ENCODE measurements at regions not wholly inside any gene's neighbourhood (a gene's known extent, or its start where the extent isn't known, plus 50 kb on each side); places are given as distances from the start of the nearest gene placed in this dataset.

DNA sequence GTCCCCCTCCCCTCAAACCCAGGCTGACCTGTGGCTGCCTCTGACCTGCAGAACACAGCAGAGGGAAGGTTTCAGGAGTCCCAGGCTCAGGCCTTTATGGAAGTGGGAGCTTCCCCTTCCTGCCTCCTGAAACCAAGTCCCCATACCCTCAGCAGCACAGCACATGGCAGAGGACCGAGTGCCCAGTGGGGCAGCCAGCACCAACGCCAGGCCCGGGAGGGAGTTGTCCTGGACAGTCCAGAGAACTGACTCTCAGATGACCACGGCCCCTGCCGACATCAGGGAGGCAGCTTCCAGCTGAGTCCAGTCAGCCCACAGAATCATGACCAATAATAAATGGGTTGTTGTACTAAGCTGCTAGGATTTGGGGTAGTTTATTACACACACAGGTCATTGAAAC is 79.6 kb upstream of the ERG start:
- Histone ChIP-seq H3K36me3 (ENCODE audit: low read depth, low read length) (no peaks in the 10 kb centered on the region), H3F3A (ENCODE audit: low read length, unreplicated experiment) (no peaks in the 10 kb centered on the region), H3K9me3 (ENCODE audit: low read length) (no peaks in the 10 kb centered on the region), H3K79me2 (ENCODE audit: low read length) (no peaks in the 10 kb centered on the region), H3K9me2 (replicated peaks; ENCODE audit: low read length) (no peaks in the 10 kb centered on the region), H3K4me1 (ENCODE audit: insufficient read depth, low read length) (no peaks in the 10 kb centered on the region), H2AFZ (ENCODE audit: low read length) (no peak overlapping the region), H3K9ac (ENCODE audit: low read length) (no peak overlapping the region), H3K27me3 (ENCODE audit: low read length) (peaks cover 68% of the 10 kb centered on the region), H4K20me1 (ENCODE audit: low read length) (no peaks in the 10 kb centered on the region), H3K27ac (ENCODE audit: low read length) (no peak overlapping the region), H3K4me2 (ENCODE audit: low read length) (no peak overlapping the region), H3K4me3 (ENCODE audit: low read length) (no peak overlapping the region)
- no peak for DNase-seq
- TF ChIP-seq, protein P1, sequence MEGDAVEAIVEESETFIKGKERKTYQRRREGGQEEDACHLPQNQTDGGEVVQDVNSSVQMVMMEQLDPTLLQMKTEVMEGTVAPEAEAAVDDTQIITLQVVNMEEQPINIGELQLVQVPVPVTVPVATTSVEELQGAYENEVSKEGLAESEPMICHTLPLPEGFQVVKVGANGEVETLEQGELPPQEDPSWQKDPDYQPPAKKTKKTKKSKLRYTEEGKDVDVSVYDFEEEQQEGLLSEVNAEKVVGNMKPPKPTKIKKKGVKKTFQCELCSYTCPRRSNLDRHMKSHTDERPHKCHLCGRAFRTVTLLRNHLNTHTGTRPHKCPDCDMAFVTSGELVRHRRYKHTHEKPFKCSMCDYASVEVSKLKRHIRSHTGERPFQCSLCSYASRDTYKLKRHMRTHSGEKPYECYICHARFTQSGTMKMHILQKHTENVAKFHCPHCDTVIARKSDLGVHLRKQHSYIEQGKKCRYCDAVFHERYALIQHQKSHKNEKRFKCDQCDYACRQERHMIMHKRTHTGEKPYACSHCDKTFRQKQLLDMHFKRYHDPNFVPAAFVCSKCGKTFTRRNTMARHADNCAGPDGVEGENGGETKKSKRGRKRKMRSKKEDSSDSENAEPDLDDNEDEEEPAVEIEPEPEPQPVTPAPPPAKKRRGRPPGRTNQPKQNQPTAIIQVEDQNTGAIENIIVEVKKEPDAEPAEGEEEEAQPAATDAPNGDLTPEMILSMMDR (conservative IDR thresholded peaks at IDR 0.05; ENCODE audit: low read depth, low read length) = no peak
- TF ChIP-seq EZH2 (IDR thresholded peaks at IDR 0.05; ENCODE audit: low read length, unreplicated experiment) (no peak), EZH2phosphoT487 (IDR thresholded peaks at IDR 0.05; ENCODE audit: borderline replicate concordance, low read length) (no peak)
- no TSS peak for BruUV-seq (replicated peaks)
- ChIA-PET CTCF (no interaction called here), POLR2A (ENCODE audit: unreplicated experiment) (no interaction called here)
- intact Hi-C loops (cut with micrococcal nuclease) = no loop called here
- no peak for ATAC-seq

DNA sequence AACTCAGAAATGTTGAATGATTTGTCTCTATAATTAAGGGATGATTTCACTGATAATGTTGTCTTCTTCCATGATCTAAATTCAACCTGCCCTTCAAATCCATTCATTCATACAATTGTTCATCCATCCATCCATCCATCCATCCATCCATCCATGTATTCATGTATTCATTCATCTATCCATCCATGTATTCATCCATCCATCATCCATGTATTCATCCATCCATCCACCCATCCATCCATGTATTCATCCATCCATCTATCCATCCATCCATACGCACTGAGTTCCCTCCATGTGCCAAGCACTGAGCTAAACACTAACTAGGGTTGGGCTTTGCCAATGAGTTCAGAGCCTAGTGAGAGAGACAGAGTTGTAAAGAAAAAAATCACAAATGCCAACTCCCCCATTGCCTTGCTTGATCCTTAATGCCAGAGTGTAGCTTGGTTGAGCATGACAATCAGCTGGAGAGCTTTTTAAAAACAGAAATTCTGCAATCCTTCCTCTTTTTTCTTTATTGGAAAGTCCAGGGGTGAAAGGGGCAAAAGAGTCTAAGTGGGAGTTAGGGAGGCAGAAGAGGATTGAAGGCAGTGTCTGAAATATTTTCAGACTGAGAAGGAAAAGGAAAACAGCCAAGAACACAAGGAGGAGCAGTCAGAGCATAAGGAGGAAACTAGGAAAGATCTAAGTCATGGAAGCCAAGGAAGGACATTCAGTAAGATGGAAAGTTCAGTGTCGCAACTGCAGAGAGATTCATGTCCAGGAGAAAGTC is 92.4 kb upstream of the ERG start:
- no TSS peak for BruUV-seq (replicated peaks)
- H3K4me2 ChIP-seq (ENCODE audit: low read length) = no peak overlapping the region

DNA sequence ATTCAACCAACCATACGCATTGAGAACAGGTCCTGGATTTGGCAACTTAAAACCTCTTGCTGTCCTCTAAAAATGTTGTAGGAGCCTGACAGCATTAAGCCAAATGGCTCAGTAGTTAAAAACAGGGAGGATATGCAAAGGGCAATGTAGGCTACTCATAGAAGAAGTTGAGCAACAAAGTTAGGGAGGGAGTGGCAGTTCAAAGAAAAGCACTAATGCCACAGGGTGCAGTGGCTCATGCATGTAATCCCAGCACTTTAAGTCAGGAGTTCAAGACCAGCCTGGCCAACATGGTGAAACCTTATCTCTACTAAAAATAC is 92.9 kb upstream of the ERG start:
- no peak overlapping the region for H3K9ac ChIP-seq (ENCODE audit: low read length)
- H3K4me3 ChIP-seq (ENCODE audit: low read length) = no peak overlapping the region
- ATAC-seq (no peak), DNase-seq (no peak)
- intact Hi-C loops (cut with micrococcal nuclease) = no loop called here
- H3K79me2 ChIP-seq (ENCODE audit: low read length) = no peaks in the 10 kb centered on the region
- H3K36me3 ChIP-seq (ENCODE audit: low read depth, low read length) = no peaks in the 10 kb centered on the region
- no peaks in the 10 kb centered on the region for H3K4me1 ChIP-seq (ENCODE audit: insufficient read depth, low read length)
- no peaks in the 10 kb centered on the region for H3K9me2 ChIP-seq (replicated peaks; ENCODE audit: low read length)
- TF ChIP-seq, protein P1 (conservative IDR thresholded peaks at IDR 0.05; ENCODE audit: low read depth, low read length) = no peak
- no peak for TF ChIP-seq EZH2 (IDR thresholded peaks at IDR 0.05; ENCODE audit: low read length, unreplicated experiment)
- TF ChIP-seq EZH2phosphoT487 (IDR thresholded peaks at IDR 0.05; ENCODE audit: borderline replicate concordance, low read length) = no peak
- ChIA-PET CTCF (no interaction called here), POLR2A (ENCODE audit: unreplicated experiment) (no interaction called here)
- H3K9me3 ChIP-seq (ENCODE audit: low read length) = no peaks in the 10 kb centered on the region
- H3K27me3 ChIP-seq (ENCODE audit: low read length) = peaks cover 83% of the 10 kb centered on the region
- H3K27ac ChIP-seq (ENCODE audit: low read length) = no peak overlapping the region
- no peak overlapping the region for H3K4me2 ChIP-seq (ENCODE audit: low read length)
- no TSS peak for BruUV-seq (replicated peaks)
- no peak overlapping the region for H2AFZ ChIP-seq (ENCODE audit: low read length)
- H4K20me1 ChIP-seq (ENCODE audit: low read length) = no peaks in the 10 kb centered on the region
- no peaks in the 10 kb centered on the region for H3F3A ChIP-seq (ENCODE audit: low read length, unreplicated experiment)

More for the DNA sequence above, 92.4 kb upstream of the ERG start:
- no peak overlapping the region for H3K4me3 ChIP-seq (ENCODE audit: low read length)
- H3F3A ChIP-seq (ENCODE audit: low read length, unreplicated experiment) = no peaks in the 10 kb centered on the region
- no peak overlapping the region for H3K27ac ChIP-seq (ENCODE audit: low read length)
- no peaks in the 10 kb centered on the region for H3K4me1 ChIP-seq (ENCODE audit: insufficient read depth, low read length)
- no peak for DNase-seq
- ChIA-PET POLR2A (ENCODE audit: unreplicated experiment) (no interaction called here), CTCF (no interaction called here)
- no peak overlapping the region for H2AFZ ChIP-seq (ENCODE audit: low read length)
- no peaks in the 10 kb centered on the region for H3K79me2 ChIP-seq (ENCODE audit: low read length)
- no peak overlapping the region for H3K9ac ChIP-seq (ENCODE audit: low read length)
- H3K9me3 ChIP-seq (ENCODE audit: low read length) = no peaks in the 10 kb centered on the region
- H3K27me3 ChIP-seq (ENCODE audit: low read length) = peaks cover 83% of the 10 kb centered on the region
- no peak for ATAC-seq
- no peak for TF ChIP-seq EZH2phosphoT487 (IDR thresholded peaks at IDR 0.05; ENCODE audit: borderline replicate concordance, low read length)
- TF ChIP-seq, protein P1 (conservative IDR thresholded peaks at IDR 0.05; ENCODE audit: low read depth, low read length) = no peak
- no peak for TF ChIP-seq EZH2 (IDR thresholded peaks at IDR 0.05; ENCODE audit: low read length, unreplicated experiment)
- no peaks in the 10 kb centered on the region for H3K36me3 ChIP-seq (ENCODE audit: low read depth, low read length)
- intact Hi-C loops (cut with micrococcal nuclease) = no loop called here
- H4K20me1 ChIP-seq (ENCODE audit: low read length) = no peaks in the 10 kb centered on the region
- H3K9me2 ChIP-seq (replicated peaks; ENCODE audit: low read length) = no peaks in the 10 kb centered on the region
